C4-2B (cell line): ENCODE measurements at regions not wholly inside any gene's neighbourhood (a gene's known extent, or its start where the extent isn't known, plus 50 kb on each side); places are given as distances from the start of the nearest gene placed in this dataset.

ENCODE experiments used
- H3K27ac ChIP-seq: fragments of 450-650 bp; 2 replicates; pipeline ENCODE4 v1.5.1; 2017
- ZFX ChIP-seq: fragments of 450-650 bp; IDR thresholded peaks from 2 replicates; pipeline ENCODE4 v1.6.1; 2017
- TF ChIP-seq, protein P1 (sequence below): fragments of 450-650 bp; conservative IDR thresholded peaks from 2 replicates; pipeline ENCODE4 v1.5.1; 2017; ENCODE audit warnings: mild to moderate bottlenecking

- TF ChIP-seq, protein P1, sequence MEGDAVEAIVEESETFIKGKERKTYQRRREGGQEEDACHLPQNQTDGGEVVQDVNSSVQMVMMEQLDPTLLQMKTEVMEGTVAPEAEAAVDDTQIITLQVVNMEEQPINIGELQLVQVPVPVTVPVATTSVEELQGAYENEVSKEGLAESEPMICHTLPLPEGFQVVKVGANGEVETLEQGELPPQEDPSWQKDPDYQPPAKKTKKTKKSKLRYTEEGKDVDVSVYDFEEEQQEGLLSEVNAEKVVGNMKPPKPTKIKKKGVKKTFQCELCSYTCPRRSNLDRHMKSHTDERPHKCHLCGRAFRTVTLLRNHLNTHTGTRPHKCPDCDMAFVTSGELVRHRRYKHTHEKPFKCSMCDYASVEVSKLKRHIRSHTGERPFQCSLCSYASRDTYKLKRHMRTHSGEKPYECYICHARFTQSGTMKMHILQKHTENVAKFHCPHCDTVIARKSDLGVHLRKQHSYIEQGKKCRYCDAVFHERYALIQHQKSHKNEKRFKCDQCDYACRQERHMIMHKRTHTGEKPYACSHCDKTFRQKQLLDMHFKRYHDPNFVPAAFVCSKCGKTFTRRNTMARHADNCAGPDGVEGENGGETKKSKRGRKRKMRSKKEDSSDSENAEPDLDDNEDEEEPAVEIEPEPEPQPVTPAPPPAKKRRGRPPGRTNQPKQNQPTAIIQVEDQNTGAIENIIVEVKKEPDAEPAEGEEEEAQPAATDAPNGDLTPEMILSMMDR, result no peak
- no peak for TF ChIP-seq ZFX
- no peak overlapping the region for H3K27ac ChIP-seq
These were observed 177.1 kb downstream of the DMAC1 start for GRCh38 chr9:7622481-7622880.

DNA sequence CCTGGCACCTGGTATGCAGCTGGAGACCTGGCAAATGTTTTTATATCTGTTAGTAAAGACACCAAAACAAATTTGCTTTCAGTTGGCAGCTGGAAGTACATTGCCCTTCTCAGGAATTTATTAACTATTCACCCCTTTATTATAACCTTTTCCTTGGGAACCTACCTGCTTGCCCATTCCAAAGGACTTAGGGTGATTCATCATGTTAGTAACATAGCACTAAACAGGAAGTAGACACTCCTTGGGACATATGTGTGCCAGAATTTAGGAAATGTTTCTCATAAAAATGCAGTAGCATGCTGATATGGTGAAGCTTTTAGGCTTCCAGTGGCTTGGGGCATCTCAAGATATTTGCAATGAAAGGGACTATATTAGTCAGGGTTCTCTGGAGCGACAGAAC is 184.2 kb downstream of the DMAC1 start:
- no peak overlapping the region for H3K27ac ChIP-seq
- TF ChIP-seq, protein P1, result no peak

DNA sequence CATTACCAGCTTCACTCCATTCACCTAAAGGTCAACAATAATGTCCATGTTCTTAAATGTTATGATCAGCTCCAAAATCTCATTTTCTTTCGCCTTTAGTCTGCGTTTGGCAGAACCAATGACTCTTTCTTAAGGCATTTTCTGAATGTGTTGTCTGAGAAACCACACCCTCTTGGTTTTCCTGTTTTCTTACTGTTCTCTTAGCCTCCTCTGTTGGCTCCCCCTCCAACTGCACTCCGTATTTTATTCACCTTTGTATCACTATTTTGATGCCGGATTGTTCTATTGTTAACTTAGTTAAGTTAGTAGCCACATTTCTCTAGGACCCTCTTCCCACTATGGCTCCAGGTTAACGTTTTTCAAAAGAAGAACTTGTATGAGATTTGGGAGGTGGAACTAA is 185.6 kb downstream of the DMAC1 start:
- TF ChIP-seq ZFX, result no peak
- TF ChIP-seq, protein P1, result no peak
- no peak overlapping the region for H3K27ac ChIP-seq

DNA sequence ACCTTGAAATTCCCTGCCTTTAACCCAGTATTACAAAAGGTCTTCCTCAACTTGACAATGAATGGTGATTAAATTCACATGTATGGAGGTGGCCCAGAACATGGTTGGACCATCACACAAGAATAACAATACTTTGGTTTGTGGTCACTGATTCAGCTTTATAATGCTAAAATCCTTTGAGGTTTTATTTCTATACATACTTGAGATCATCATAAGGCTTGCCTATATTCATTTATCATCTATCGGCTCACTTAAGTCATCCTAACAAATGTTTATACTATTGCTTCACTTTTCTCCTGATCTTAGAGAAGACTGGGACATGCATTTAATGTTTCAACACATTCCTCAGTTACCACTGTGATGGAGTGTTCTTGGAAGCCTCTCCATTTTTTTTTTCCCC is 191.3 kb downstream of the DMAC1 start:
- no peak overlapping the region for H3K27ac ChIP-seq
- TF ChIP-seq ZFX, result no peak
- TF ChIP-seq, protein P1, result no peak

GRCh38 chr9:7607421-7607820 is 192.2 kb downstream of the DMAC1 start:
- TF ChIP-seq ZFX, result no peak
- TF ChIP-seq, protein P1, result no peak
- H3K27ac ChIP-seq, result no peak overlapping the region

DNA sequence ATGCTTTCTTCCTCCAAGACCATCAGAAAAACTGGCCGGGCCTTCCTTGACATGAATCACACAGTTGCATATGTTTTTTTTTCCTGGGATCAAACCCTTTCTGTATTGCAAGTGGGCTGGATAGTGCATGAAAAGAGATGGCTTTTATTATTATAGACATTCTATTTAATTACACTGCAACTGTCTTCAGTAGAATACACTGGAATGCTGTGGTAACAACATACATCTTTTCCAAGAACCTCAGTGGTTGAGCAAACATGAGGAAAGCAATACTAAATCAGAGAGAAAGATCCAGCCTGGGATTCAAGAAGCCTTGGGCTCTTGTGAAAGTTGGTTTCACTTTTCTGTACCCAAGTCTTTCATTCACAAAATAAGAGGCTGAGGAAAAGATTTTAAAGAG is 193.0 kb downstream of the DMAC1 start:
- H3K27ac ChIP-seq, result no peak overlapping the region
- TF ChIP-seq ZFX, result no peak
- TF ChIP-seq, protein P1, result no peak

- H3K27ac ChIP-seq, result no peak overlapping the region
- TF ChIP-seq, protein P1, result no peak
- no peak for TF ChIP-seq ZFX
These were observed 197.8 kb downstream of the DMAC1 start for GRCh38 chr9:7601739-7602138.
